Stimulated activated effector memory CD8-positive, alpha-beta T cell treated with anti-CD3 and anti-CD28 coated beads, Interleukin-12 subunit alpha, Interleukin-12 subunit beta, amount 100 ng/mL, for 72 hours (primary cell): ENCODE measurements at regions not wholly inside any gene's neighbourhood (a gene's known extent, or its start where the extent isn't known, plus 50 kb on each side); places are given as distances from the start of the nearest gene placed in this dataset.

ENCODE experiments used
- ATAC-seq: fragments of 150-1000 bp; cut with Tn5 transposase; 2 replicates; pipeline ENCODE4 v1.10.0; 2021
- DNase-seq, 2 donors: peaks; one replicate each; pipeline ENCODE4 v3.0.0; 2021 to 2022; ENCODE audit warnings: low spot score in 2 of 2
- H3K27ac Mint-ChIP-seq: one replicate; pipeline ENCODE4 v1.8.0; 2022; ENCODE audit warnings: mild to moderate bottlenecking, mixed read lengths
- H3K36me3 Mint-ChIP-seq: one replicate; pipeline ENCODE4 v1.8.0; 2022; ENCODE audit warnings: mild to moderate bottlenecking, mixed read lengths
- H3K4me1 Mint-ChIP-seq: one replicate; pipeline ENCODE4 v1.8.0; 2022; ENCODE audit warnings: mixed read lengths
- H3K4me3 Mint-ChIP-seq: one replicate; pipeline ENCODE4 v1.8.0; 2022; ENCODE audit warnings: mild to moderate bottlenecking, mixed read lengths
- H3K9me3 Mint-ChIP-seq: one replicate; pipeline ENCODE4 v1.8.0; 2022; ENCODE audit warnings: mixed read lengths

DNA sequence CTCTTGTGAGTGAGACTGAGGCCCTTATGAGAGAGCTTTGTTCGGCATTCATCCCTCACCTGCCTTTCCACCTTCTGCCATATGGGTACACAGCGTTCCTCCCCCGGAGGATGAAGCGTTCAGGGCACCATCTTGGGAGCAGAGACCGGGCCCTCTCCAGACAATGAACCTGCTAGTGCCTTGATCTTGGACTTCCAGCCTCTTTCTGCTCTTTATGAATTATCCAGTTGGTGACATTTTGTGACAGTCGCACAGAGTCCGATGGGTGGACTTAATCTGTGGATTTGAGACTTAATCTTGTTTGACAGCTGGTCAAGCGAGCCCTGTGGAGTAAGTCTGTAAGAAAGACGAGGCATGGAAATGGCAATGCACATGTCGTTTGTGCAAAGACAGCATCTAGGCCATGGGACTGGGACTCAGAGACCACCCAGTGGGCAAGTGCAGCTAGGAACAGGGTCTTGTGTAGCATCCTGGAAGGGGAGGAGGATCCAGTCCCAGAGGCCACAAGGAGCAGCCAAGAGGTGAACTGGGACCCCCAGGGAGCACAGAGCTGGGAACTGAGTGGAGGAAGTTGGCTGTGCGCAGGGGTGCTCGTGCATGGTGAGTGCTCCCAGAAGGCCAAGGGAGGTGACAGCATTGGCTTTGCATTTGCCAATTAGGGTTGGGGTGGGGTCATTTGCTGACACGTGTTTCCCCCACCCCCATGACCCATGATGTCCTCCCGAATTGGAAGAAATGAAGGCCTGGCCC, 69.5 kb upstream of the HDAC4 start:
- no peaks in the 10 kb centered on the region for H3K36me3 Mint-ChIP-seq
- no peak overlapping the region for H3K27ac Mint-ChIP-seq
- H3K4me1 Mint-ChIP-seq, result no peaks in the 10 kb centered on the region
- DNase-seq (no peak), ATAC-seq (no peak)
- no peaks in the 10 kb centered on the region for H3K9me3 Mint-ChIP-seq
- no peak overlapping the region for H3K4me3 Mint-ChIP-seq

- H3K9me3 Mint-ChIP-seq, result no peaks in the 10 kb centered on the region
- no peak for ATAC-seq
- DNase-seq, result no peak
- H3K36me3 Mint-ChIP-seq, result no peaks in the 10 kb centered on the region
- H3K27ac Mint-ChIP-seq, result no peak overlapping the region
- H3K4me1 Mint-ChIP-seq, result no peaks in the 10 kb centered on the region
- no peak overlapping the region for H3K4me3 Mint-ChIP-seq
Measured at GRCh38 chr2:239469106-239469960, 68.5 kb upstream of the HDAC4 start.

GRCh38 chr2:239468491-239469105, 67.8 kb upstream of the HDAC4 start:
- no peak for DNase-seq
- no peaks in the 10 kb centered on the region for H3K36me3 Mint-ChIP-seq
- no peaks in the 10 kb centered on the region for H3K9me3 Mint-ChIP-seq
- no peak for ATAC-seq
- no peak overlapping the region for H3K27ac Mint-ChIP-seq
- H3K4me3 Mint-ChIP-seq, result no peak overlapping the region
- H3K4me1 Mint-ChIP-seq, result no peaks in the 10 kb centered on the region

DNA sequence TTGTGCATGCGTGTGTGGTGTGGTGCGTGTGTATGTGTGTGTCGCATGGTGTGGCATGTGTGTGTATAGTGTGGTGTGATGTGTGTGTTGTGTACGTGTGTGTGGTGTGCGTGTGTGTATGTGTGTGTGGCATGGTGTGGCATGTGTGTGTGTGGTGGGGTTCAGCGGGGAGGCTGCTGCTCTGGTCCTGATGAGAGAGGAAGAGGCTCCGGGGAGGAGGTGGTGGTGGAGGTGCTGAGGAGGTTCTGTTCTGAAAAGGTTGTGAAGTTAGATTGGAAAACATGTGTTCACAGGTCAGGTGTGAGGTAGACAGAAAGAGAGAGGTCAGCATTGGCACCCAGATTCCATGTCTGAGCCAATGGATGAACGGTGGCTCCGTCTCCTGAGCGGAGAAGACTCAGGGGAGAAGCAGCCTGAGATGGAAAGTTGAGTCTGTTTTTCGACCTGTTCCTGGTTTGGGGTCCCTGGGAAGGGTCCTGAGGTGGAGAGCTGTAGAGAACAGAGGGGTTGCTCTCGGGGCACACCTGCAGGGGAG, 67.2 kb upstream of the HDAC4 start:
- no peaks in the 10 kb centered on the region for H3K4me1 Mint-ChIP-seq
- no peak overlapping the region for H3K27ac Mint-ChIP-seq
- no peaks in the 10 kb centered on the region for H3K36me3 Mint-ChIP-seq
- H3K9me3 Mint-ChIP-seq, result no peaks in the 10 kb centered on the region
- H3K4me3 Mint-ChIP-seq, result no peak overlapping the region
- no peak for DNase-seq
- no peak for ATAC-seq

DNA sequence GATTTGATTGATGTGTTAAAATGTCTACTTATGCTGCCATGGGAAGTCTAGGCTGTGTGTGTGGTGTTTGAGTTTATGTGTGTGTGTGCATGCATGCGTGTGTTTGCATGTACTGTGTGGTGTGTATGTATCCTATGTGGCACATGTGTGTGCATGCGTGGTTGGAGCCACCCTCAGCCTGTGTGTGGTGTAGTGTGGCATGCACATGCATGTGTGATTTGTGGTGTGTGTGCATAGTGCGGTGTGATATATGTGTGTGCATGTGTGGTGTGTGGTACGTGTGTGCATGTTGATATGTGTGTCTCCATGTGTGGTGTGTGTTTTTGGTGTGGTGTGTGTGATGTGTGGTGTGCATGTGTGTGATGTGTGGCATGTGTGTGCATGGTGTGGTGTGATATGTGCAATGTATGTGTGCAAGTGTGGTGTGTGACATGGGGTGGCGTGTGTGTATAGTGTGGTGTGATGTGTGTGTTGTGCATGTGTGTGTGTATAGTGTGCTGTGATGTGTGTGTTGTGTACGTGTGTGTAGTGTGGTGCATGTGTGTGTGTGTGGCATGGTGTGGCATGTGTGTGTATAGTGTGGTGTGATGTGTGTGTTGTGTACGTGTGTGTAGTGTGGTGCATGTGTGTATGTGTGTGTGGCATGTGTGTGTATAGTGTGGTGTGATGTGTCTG, 66.6 kb upstream of the HDAC4 start:
- no peak overlapping the region for H3K27ac Mint-ChIP-seq
- DNase-seq, result no peak
- no peaks in the 10 kb centered on the region for H3K4me1 Mint-ChIP-seq
- ATAC-seq, result no peak
- H3K36me3 Mint-ChIP-seq, result no peaks in the 10 kb centered on the region
- H3K4me3 Mint-ChIP-seq, result no peak overlapping the region
- H3K9me3 Mint-ChIP-seq, result no peaks in the 10 kb centered on the region

DNA sequence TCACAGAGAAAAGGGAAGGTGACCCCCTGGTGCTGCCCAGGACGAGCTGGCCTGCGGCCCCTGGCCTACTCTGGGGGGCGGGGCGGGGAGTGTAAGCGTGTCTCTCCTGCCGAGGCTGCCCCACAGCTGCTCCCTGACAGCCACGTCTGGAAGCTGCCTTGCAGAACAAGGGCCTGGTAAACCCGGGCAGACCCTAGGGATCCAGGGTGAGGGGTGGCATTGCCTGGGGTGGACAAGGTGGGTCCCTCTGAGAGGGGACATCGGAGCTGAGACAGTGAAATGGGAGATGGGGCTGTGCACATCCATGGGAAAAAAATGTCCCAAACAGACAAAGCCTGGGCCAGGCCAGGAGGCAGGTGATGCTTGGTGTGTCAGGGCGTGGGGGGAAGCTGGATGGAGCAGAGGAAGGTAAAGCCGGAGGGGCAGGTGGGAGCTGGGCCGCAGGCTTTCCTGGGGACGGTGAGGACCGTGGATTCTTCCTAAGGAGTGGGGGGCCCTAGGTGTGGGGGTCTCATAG, 66.0 kb upstream of the HDAC4 start:
- Mint-ChIP-seq H3K4me3 (no peak overlapping the region), H3K9me3 (no peaks in the 10 kb centered on the region), H3K36me3 (no peaks in the 10 kb centered on the region), H3K27ac (no peak overlapping the region), H3K4me1 (no peaks in the 10 kb centered on the region)
- no peak for ATAC-seq
- no peak for DNase-seq

DNA sequence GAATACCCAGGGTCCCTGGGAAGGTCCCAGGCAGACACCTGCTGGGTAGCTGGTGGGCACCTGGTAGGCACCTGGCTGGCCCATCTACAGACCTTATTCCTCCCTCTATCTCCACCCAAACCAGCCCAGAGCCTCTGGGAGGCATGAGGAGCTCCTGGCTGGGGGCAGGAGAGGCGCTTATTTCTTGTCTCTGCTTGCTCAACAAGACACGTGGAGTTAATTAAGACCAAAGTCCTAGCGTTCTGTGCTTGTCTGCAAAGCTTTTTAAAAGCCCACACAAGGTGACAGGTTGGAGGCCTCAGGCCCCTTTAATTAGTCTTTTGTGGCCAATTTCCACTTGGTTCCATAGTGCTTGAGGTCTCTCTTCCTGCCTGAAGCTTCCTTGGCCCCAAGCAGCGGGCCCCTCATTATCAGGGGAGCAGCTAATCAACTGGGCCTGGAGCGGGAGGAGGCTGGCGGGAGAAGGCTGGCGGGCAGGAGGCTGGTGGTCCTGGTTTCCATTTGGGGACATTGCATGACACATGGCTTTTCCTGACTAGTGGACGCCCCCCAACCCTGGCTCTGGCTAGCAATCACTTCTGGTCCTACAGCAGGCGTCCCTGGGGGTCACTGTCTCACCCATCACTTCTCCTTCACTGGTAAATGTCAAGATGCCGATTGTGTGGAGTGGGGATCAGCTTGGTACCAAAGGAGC, 65.4 kb upstream of the HDAC4 start:
- no peaks in the 10 kb centered on the region for H3K9me3 Mint-ChIP-seq
- DNase-seq (no peak), ATAC-seq (no peak)
- H3K4me3 Mint-ChIP-seq, result no peak overlapping the region
- no peaks in the 10 kb centered on the region for H3K4me1 Mint-ChIP-seq
- H3K36me3 Mint-ChIP-seq, result no peaks in the 10 kb centered on the region
- no peak overlapping the region for H3K27ac Mint-ChIP-seq

- Mint-ChIP-seq H3K36me3 (no peaks in the 10 kb centered on the region), H3K4me3 (no peak overlapping the region), H3K27ac (no peak overlapping the region), H3K9me3 (no peaks in the 10 kb centered on the region), H3K4me1 (no peaks in the 10 kb centered on the region)
- ATAC-seq (no peak), DNase-seq (no peak)
Measured at GRCh38 chr2:239465017-239466001, 64.5 kb upstream of the HDAC4 start.

DNA sequence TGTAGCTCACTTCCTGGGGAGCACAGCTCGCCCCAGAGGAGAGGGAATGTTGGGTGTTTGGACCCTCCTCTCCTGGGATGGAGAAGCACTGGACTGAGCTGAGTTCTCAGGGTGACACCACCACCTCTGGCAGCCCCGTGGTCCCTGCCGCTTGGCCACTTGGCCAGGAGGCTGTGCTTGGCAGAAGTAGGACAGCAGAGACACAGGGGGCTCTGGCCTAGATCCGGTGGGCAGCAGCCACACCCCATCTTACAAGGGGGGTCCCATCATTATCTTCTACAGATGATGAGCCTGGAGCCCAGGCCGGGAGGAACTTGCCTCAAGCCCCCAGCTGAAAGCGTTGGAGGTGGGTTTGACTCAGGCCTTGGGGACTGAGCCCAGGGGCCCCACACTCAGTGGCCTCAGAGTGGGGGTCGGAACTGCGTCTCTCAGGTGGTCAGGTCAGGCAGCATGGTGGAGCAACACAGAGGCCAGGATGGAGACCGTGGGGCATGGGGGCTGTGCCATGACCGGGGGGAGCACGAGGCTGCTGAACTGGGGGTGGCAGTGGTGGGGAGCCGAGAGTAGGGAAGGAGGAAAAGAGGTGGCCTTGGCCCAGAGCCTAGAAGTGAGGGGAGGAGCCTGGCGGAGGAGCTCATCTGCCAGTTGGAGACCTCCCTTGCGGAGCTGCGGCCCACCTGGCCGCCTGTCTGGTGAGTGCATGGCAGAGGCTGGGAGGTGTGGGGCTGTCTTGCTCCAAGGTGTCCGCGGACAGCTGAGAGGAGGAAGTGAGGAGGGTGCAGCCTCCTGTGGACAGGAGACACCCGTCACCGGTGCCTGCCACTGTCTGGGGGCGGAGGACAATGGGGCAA, 63.6 kb upstream of the HDAC4 start:
- no peak for ATAC-seq
- no peak overlapping the region for H3K4me3 Mint-ChIP-seq
- no peaks in the 10 kb centered on the region for H3K4me1 Mint-ChIP-seq
- no peaks in the 10 kb centered on the region for H3K9me3 Mint-ChIP-seq
- no peak overlapping the region for H3K27ac Mint-ChIP-seq
- H3K36me3 Mint-ChIP-seq, result no peaks in the 10 kb centered on the region
- no peak for DNase-seq

DNA sequence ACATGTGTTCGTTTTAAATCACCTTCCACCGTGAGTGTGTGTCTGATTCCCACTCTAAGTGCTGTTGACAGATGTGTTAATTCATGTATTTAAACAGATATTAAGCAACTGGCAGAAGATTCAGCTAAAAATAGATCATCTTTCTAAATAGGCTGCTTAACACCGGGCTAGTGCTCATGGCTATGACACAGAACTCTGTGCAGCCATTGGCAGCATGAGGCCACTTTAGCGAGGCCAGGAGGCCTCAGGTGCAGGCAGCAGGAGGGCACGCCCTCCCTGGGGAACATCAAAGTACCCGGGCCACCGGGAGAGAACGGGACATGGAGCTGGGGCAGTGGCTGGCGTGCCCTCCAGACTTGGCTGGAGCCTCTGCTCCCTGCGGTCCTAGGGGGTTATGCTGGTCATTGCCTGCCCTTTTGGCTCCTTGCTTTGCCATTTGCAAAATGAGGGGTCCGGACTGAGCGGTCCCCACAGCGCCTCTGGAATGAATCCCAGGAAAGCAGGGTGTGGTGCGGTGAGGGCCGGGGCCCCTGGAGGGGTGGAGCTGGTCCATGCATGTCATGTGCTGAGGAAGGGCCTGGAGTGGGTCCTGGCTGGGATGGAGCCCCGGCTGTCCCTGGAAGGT, 62.8 kb upstream of the HDAC4 start:
- Mint-ChIP-seq H3K4me3 (no peak overlapping the region), H3K4me1 (no peaks in the 10 kb centered on the region), H3K9me3 (no peaks in the 10 kb centered on the region), H3K36me3 (no peaks in the 10 kb centered on the region), H3K27ac (no peak overlapping the region)
- ATAC-seq, result no peak
- no peak for DNase-seq

DNA sequence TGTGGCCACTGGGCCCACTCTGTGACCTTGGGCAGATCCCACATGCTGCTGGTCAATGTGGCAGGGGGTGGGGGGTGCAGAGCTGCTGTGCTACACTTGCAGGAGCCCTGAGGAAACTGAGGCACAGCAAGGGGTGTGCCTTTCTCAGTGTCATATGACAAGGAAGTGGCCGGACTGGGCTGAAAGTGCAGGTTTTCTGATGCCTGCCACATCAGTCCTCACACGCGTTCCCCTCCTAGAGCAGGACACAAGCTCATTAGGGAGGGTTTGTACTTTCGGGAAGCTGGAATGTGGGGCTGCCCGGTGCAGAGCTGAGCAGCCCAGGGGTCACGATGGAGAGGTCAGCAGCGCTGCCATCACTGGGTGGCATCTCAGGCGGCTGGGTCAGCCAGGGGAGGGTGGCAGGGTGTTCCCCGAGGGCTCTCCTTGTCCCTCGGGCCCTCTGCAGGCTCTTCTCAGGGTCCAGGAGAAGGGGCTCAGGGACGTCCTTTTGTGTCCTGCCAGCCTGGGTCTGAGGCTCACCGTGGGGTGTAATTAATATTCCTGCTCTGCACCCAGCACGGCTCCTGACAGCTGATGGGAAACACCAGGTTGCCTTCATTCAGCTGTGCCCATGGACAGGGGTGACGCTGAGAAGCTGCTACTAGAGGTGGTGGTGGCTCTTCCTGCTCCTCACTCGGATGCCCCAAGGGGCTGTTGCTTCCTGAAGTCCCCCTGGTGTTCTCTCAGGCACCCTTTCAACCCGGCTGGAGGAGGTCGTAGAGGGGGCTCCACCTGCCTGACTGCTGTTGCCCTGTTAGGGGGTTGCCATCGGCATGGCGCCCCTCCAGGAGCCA, 62.1 kb upstream of the HDAC4 start:
- no peak for ATAC-seq
- H3K4me3 Mint-ChIP-seq, result no peak overlapping the region
- no peak for DNase-seq

DNA sequence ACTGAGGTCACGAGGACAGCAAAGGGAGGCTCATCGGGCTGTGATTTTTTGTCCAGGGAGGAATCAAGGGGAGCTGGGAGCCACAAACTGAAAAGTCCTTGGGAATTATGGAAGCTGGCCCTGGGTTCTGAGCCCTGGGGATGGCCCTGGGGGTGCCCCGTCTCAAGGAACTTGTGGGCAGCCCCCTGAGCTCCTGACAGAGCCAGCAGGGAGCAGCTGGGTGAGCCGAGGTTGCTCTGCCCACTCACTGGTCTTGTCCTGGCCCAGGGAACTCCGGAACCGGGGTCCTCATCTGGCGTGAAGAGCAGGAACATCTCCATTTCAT, 61.3 kb upstream of the HDAC4 start:
- no peak for ATAC-seq
- H3K4me1 Mint-ChIP-seq, result no peaks in the 10 kb centered on the region
- H3K27ac Mint-ChIP-seq, result no peak overlapping the region
- no peaks in the 10 kb centered on the region for H3K36me3 Mint-ChIP-seq
- no peak for DNase-seq
- no peaks in the 10 kb centered on the region for H3K9me3 Mint-ChIP-seq
- H3K4me3 Mint-ChIP-seq, result no peak overlapping the region

More for the DNA sequence above, 62.1 kb upstream of the HDAC4 start:
- H3K27ac Mint-ChIP-seq, result no peak overlapping the region
- no peaks in the 10 kb centered on the region for H3K9me3 Mint-ChIP-seq
- no peaks in the 10 kb centered on the region for H3K36me3 Mint-ChIP-seq
- no peaks in the 10 kb centered on the region for H3K4me1 Mint-ChIP-seq
